ENCODE measurements at regions not wholly inside any gene's neighbourhood (a gene's known extent, or its start where the extent isn't known, plus 50 kb on each side); places are given as distances from the start of the nearest gene placed in this dataset.

DNA sequence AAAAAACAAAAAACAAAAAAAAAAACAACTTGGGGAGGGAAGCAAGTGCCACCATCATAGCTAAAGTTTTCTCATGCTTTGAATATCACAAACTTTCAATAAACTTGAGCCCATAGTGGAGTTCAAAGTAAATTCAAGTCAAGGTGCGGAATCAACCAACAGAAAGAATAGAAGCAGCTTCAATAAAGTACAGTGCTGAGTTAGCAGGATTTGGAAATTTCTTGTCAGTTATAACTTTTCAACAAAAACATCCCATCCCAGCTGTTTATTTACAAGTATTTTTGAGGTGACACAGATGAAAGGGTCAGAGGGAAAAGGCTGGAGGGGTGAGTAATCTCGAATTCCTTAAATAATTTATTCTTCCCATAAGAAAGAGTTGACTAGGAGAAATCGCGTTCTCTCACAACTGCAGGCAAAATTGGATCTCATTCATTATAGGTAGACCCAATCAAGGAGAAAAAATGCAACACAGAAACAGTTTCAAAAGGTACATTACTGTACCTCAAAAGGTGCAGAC, 477.4 kb upstream of the RASGRP1 start:
- no peak for DNase-seq

DNA sequence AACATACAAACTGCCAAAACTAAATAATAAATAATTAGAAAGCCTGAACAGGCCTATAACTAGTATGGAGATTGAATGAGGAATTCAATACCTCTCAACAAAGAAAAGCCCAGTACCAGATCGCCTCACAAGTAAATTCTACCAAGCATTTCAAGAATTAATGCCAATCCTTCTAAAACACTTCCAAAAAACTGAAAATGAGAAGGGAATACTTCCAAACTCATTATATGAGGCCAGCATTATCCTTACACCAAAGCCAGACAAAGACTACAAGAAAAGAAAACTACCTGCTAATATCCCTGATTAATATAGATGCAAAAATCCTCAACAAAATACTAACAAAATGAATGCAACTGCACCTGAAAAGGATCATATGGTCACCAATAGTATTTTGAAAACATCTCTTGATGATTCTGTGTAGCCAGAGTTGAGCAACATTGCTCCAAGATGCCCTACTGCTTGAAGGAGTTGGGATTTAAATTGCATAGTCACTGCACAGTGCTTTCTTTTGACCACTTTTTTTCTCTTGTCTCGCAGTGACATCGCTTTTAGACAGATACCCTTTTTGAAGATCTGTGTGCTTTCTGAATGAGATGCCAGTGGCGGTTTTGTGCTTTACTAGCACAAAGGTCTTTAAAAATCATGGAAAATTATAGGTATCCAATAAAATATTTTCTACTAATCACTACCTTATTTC, 487.2 kb upstream of the RASGRP1 start:
- no peak for DNase-seq

DNA sequence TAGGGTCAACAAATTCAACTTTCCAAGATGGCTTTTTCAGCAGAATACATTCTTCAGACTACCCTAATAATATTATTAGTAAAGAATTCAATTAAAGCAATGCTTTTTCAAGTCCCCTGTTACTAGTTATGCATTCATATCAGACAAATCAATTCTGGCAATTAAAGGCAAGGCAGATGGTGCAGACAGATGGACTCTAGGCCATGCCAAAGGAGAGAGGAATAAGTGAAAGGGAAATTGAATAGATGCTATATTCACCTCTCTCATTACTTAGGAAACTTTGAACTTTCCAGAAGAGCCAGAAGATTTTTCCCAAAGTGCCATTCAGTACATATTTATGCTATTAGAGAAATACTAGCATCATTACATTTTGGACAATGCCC, 487.7 kb upstream of the RASGRP1 start:
- DNase-seq: no peak

DNA sequence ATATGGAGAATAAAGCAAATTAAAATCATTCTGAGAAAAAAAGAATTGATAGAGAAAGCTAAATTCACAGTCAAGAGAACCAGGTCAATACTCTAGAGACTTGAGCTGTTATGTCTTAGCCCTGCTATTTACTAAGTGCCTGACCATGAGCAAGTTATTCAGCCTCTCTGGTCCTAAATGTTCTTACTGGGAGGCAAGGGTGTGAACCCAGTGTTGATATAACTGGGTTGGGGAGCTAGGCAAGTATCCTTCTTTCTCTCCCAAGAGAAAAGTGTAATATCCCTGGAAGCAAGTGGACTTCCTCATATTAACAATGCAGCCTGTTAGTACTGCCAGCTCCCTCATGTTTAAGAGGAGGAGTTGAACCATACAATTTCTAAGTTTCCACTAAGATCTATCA, 488.9 kb upstream of the RASGRP1 start:
- no peak for DNase-seq

DNA sequence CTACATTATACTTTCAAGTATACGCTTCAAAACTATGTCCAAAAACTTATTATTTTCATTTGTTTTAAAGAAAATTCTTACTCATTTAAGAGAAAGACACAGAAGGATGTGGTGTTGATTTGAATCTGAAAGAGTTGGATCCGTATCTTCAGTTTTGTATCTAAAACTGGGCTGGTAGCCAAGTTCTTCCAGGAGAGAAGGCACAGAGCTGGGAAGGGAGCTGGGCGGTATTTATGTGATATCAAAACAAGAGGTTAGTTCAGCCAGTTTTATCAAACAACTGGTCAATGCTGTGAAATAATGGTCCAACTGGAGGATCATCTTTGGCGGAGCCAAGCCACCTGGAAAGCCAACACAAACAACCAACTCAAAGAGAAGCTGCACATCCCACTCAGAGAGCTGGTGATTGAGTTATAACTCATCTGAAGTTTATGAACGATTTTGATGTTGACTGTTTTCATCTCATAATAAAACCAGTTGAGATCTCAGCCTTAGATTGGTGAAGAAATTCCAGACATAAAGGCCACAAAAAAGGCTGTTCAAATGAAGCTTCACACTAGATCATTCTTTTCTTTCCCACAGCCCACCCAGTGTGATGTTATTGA, 489.6 kb upstream of the RASGRP1 start:
- no peak for DNase-seq

DNA sequence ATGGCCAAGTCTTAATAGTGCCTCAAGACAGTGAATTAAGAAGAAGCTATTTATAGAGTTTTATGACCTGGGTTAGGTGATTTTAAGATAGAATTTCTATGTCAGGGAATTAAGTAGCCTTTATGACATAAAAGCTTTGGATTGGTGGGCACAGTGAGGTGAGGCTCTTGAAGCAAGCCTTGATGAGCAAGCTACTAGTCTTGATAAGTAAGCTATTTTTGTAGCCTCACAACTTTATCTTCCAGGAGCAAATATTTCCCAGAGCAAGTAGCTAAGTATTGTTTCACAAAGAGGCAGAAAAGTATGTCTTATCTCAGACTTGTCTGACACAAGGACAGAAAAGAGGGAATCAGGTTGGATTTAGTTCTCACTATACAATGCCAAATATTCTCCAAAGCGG, 491.7 kb upstream of the RASGRP1 start:
- DNase-seq: no peak

DNA sequence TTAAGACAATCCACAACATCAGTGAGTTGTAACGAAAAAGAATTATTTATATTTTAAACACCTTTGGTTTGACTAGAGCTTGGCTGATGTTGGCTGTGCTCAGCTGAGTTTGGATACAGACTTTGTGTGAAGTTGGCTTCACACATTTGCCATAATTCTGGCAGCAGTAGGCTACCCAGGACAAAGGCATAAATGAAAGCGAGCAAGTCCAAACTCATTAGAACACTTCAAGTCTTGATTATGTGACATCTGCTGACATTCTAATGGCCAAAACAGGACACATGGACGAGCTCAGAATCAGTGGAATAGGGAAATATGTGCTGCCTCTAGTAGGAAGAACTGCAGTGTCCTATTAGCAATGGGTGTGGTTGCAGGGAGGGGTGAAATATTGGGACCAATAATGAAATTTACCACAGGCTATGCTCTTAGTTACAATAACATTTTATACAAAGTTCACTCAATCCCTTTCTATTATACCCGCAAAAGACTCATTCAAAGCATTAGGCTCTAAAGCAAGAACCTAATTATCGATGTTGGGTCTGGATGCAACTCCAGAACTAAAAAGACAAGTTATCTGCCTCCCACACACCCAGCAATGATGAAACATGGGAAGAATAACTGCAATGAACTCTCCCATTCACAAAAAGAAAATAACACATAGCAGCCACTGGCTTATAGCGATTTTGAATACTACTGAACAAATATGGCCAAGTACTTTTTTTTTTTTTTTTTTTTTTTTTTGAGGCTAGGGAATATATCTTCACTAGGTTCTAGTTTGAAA, 493.9 kb upstream of the RASGRP1 start:
- DNase-seq: no peak

DNA sequence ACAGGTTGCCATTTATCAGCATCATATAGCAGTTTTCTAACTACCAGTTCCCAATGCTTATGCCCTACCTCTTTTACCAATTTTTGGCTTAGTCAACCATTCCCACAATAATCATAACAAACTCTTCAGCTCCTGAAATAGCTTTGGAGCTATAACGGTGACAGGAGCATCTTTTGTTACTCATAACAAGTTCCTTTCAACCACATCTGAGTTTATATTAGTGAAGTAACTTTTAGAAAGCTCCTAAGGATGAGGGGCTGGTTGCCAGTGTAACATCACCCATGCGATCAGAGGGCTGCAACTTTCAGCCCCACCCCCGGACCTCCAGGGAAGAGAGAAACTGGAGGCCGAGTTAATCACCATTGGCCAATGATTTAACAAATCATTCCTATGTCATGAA, 495.3 kb upstream of the RASGRP1 start:
- DNase-seq: no peak

DNA sequence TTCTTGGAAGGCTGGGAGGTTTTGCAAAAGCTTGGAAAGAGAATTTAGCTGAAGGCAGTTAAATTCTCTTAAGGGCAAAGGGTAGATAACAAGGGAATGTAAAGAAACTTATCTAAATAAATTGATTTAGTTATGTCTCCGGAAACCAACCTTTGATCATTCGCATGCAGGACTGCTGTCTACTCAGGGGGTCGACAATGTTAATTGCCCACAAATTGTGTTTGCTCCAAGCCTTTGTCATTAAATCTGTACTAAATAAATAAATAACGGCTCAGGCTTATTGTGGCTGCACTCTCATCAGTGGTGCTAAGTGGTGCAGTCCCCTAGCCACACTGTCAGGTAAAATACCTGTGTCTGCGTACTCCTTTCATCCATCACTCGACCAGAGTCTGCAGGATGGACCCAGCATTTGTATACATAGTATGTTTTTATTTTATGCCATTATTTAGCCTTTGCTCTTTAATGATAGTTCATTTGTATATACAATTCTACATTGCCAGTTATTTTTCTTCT, 497.4 kb upstream of the RASGRP1 start:
- no peak for DNase-seq

DNA sequence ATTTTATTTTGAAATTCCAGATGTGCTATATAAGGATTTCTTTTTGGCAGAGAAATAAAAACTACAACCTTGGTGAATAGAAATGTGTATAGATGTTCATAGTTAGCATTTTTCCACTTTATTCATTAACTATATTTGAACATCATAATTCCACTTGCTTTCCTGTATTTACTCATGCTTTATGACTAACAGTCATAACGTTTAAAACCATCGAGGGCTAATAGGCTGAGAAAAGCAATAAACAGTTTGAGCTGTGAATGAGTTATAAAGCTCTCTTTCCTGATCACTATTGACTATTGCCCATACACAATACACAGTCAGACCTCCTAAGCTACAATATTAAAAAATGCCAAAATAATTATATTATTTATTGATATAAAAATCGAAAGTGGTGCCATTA, 502.1 kb upstream of the RASGRP1 start:
- no peak for DNase-seq

DNA sequence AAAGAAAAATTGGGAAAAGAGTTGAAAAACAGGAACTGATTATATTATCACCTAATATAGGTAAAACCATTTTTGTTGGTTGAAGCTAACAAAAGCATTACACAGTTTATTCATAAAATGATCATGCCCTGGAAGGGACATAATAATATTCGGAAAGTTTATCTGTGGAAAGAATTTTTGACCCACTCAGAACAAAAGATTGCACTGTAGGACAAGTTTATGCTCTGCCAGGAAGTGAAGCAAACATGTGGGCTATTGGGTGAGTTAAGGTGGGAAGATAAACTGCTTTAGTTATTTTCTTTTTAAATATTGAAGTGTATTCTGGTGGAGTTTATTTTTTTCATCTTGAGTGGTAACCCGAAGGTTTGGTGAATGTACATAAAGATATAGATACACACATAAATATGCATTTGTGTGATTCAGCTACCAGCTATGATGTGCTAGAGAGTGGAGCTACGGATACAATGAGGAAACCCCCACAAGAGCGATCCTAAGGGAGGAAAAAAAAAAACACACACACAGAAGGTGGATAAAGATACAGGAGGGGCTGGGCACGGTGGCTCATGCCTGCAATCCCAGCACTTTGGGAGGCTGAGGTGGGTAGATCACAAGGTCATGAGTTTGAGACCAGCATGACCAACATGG, 506.4 kb upstream of the THBS1 start:
- no peak for DNase-seq

DNA sequence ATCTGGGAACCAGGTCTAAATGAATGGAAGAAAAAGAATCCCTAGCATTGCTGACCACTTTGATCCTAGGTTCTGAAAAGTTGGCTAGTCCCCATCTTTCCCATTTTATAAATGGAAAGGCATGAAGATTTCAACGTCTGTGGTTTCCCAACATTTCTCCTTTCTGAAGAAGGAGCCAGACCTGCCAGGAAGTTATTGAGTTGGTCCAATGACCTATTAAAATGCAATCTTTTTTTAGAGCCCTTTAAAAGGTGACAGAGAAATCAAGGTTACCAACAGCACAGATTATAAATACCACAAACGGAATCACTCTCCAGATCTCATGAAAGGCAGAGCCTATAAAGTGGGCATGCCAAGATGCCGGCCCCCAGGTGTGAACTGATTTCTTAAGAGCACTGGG, 505.6 kb upstream of the THBS1 start:
- no peak for DNase-seq

DNA sequence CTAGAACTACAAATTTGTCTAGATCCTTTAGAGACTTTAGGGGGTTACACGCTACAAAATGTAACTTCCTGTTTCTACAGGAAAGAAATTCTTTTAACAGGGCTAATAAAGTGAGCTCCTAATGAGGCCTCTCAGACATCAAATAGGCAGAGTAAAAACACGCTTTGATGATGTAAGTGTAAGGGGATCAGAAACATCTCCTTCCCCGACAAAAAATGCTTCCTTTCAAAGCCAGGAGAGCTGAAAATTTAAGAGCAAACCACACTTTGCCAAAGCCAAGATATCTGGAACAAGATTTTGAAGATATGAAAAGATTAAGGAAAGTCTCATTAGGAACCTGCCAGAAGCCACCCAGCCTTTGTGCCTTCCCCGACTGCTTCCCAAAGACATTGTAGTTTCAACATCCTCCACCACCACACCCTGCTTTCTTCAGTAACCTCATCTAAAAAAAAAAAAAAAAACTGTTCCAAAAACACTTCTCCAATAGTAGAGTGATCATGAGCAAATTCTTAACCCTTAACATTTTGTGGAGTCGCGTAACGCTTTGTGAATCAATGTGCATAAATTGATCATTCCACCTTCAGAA, 505.0 kb upstream of the THBS1 start:
- no peak for DNase-seq

DNA sequence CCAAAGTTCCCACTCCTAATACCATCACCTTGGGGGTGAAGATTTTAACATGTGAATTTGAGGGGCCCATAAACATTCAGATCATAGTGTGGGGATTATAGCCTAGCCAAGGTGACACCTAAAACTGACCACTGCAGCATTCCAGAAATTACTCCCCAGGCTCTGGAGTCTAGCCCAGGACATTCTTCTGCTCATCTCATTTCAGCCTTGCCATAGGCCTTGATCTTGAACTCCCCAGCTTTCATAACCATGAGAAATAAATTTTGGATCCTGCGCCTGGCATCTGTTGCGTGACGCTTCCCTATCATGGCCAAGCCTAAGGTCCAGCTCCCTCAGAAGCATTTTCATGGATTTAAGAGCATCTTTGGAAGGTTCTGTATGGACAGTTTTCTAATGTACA, 502.9 kb upstream of the THBS1 start:
- DNase-seq: no peak

DNA sequence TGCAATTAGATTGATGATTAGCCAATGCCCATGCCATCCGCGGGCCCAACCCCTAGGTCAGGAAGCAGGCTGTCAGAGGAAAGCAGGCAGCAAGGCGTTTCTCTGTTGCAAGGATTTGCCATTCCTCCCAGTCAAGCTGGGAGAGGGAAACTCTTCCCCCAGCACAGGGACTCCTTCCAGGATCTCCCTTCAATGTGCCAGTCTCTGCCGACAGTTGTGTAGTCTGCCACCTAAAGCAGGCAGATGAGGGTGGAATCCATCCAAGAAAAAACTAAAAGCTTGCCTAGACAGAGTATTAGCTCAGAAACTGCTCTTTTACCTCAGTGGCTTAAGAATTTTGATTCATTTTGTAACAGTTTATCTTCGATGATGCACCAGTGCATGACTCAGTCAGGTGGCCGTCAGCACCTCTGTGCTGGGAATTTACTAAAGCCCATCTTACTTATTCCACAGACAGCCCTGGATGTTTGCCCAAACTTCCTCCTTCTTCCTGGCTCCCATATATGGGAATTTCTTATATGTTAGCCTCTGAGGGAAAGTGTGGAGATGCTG, 501.5 kb upstream of the THBS1 start:
- DNase-seq: no peak

DNA sequence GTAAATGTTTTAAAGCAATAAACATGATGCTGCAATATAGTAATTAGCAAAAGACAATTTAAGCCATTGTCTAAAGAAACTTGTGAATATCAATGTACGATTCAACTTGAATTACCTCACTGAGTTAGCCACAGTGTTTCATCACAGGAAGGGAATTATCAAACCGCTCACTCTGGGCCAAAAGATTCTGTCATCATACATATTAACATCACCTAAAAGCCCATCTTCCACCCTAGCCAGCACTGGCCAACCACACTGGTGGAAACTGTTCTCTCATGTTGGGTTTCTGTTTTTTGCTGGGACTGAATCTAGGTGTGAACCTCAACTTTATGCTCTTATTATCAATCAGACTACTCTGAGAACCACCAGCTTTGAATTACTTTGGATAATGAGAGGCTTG, 497.7 kb upstream of the THBS1 start:
- DNase-seq: no peak

DNA sequence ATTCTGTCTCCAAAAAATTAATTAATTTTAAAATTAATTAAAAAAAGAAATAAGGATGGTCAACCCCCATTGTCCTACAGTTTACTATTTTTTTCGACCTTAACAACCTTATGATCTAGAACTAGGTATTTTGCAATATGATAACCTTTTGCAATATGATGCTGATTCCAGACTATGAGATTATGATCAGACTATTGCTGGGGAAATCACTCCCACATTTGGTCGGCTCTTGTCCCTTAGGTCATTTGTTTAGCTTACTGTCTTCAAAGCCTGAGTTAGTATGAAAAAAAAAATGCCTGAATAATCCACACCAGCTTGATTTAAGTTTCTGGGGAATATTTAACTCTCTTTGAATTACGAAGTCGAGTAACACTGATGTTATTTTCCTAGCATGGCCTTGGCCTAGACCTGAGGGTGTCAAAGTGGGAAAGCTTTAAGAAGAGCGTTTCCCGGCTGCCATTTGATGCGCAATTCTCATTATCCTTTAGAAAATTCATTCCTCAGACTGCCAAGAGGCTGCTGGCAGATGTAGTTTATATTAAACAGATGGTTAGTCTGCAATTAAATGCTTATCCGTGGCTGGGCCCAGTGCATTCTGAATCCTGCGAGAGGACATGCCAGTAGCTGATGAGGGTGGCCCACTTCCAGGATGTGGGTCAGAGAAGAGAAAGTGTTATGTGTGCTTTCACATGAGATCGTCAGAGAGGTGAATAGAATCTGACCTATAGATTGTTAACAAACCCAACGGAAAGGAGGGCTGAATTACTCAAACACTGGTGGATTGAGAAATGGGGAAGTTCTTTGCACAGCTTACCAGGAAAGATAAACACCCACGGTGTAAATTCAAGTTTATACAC, 496.0 kb upstream of the THBS1 start:
- DNase-seq: no peak

DNA sequence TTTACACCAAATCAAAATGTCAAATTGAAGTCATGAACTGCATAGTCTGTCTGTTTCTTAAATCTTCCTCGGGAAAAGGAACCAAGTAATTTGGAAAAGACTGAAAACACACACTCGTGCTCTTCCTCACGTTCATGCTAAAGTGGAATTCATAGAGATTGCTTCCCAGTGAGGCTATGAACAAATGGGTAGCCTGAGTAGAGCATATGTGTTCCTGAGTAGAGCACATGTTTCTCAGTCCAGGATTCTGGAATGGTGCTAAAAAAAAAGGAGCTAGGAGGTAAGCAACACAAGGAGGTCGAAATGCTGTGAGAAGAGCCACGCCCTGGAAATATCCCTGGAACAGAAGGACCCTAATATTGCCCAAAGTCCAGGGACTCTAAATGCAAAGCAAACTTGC, 494.2 kb upstream of the THBS1 start:
- DNase-seq: no peak

DNA sequence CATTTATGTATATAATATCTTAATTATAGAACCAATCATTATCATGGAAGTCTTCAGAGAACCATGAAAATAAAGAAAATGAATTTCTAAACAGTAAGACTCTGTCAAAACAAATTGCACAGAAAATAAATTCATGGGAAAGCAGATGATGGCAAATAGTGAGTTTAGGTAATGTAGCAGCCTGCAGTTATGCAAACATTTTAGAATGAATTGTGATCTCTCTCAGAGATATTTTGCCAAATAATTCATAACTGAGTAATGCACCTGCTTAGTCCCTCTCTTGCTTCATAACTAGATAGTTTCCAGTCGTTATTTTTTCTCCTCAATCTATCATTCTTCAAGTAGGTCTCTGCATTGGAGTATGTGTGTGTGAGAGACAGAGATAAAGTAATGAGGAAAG, 492.7 kb upstream of the THBS1 start:
- no peak for DNase-seq

DNA sequence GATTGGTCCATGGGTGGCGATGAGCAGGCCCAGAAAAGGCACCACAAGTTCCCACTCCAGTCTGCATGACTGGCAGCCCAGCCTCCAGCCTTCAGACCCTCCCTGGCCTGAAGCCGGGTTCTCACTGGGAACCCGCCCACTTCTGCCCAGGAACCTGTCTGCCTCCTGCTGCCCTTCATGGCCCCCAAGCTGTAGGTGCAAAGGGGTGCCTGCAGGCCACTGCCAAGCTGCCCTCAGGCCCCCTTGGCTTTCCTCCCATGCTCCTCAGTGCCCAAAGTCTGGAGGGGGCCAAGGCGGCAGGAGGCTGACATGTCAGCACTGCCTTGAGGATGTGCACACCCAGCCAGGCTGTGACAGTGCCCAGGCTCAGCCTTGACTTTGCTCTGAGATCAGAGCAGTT, 488.5 kb upstream of the THBS1 start:
- DNase-seq: no peak

DNA sequence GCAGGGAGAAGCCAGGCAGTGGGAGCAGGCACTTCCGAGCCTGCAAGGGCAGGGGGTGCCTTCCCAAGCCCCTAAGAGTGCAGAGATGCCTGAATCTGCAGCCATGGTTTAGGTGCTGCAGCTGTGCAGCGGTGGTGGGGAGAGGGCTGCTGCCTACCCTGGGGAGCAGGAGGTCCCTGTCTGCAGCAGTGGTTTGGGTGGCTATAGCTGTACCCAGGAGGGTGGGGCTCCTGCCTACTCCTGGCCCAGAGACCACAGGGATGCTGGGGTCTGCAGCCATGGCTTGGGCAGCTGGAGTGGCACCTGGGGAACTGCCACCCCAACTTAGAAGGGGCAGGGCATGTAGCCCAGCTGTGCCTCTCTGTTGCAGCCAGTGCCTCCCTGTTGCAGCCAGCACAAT, 488.1 kb upstream of the THBS1 start:
- no peak for DNase-seq

DNA sequence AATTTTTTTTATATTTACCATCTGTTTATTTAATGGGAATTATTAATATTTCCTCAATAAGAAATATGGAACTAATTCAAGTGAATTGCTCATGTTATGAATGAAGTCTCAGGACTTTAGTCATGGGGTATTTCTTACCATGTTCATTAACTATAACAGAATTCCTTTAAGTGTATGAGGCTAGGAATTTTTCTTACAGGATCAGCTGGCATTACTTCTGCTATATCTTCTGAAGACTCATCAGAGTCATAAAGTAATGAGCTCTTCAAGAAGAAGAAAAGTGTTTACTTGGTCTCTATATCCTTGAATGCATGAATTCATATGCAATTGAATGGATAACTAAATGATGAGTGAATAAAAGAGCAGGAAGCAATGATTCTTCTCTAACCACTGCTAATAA, 486.8 kb upstream of the THBS1 start:
- no peak for DNase-seq
